ENCODE measurements at regions not wholly inside any gene's neighbourhood (a gene's known extent, or its start where the extent isn't known, plus 50 kb on each side); places are given as distances from the start of the nearest gene placed in this dataset.

DNA sequence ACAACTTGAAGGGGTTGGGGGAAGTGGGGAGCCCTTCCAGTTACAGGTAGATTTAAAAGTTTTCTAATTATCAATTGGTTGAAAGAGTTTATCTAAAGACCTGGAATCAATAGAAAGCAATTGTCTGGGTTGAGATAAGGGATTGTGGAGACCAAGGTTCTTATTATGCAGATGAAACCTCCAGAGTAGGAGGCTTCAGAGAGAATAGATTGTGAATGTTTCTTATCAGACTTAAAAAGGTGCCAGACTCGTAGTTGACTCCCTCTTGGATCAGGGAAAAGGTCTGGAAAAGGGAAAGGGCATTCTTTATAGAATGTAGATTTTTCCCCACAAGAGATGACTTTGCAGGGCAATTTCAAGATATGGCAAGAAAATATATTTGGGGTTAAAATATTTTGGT is 100.8 kb downstream of the GADD45G start:
- no peak for TF ChIP-seq CTCF (IDR thresholded peaks at IDR 0.05; ENCODE audit: low read depth, low read length)
- no peak for DNase-seq (ENCODE audit: low read depth in 1 of 2, low spot score in 1 of 2)
- no peak overlapping the region for H3K27ac ChIP-seq
- H3K4me3 ChIP-seq = no peak overlapping the region
- H3K27me3 ChIP-seq = no peaks in the 10 kb centered on the region
- no peaks in the 10 kb centered on the region for H3K9me3 ChIP-seq (ENCODE audit: low read depth)
- peaks cover 7% of the 10 kb centered on the region for H3K4me1 ChIP-seq (ENCODE audit: low read depth)
- H3K36me3 ChIP-seq = no peaks in the 10 kb centered on the region

- H3K36me3 ChIP-seq = no peaks in the 10 kb centered on the region
- peaks cover 5% of the 10 kb centered on the region for H3K4me1 ChIP-seq (ENCODE audit: low read depth)
- no peaks in the 10 kb centered on the region for H3K9me3 ChIP-seq (ENCODE audit: low read depth)
- H3K27me3 ChIP-seq = no peaks in the 10 kb centered on the region
- no peak for TF ChIP-seq CTCF (IDR thresholded peaks at IDR 0.05; ENCODE audit: low read depth, low read length)
- no peak overlapping the region for H3K27ac ChIP-seq
- no peak overlapping the region for H3K4me3 ChIP-seq
- no peak for DNase-seq (ENCODE audit: low read depth in 1 of 2, low spot score in 1 of 2)
These were observed 101.3 kb downstream of the GADD45G start for GRCh38 chr9:89706086-89706485.

GRCh38 chr9:89706731-89707191 is 101.9 kb downstream of the GADD45G start:
- no peaks in the 10 kb centered on the region for H3K4me1 ChIP-seq (ENCODE audit: low read depth)
- H3K27me3 ChIP-seq = no peaks in the 10 kb centered on the region
- H3K4me3 ChIP-seq = no peak overlapping the region
- no peak for DNase-seq (ENCODE audit: low read depth in 1 of 2, low spot score in 1 of 2)
- H3K27ac ChIP-seq = no peak overlapping the region
- no peaks in the 10 kb centered on the region for H3K9me3 ChIP-seq (ENCODE audit: low read depth)
- TF ChIP-seq CTCF (IDR thresholded peaks at IDR 0.05; ENCODE audit: low read depth, low read length) = no peak
- no peaks in the 10 kb centered on the region for H3K36me3 ChIP-seq

DNA sequence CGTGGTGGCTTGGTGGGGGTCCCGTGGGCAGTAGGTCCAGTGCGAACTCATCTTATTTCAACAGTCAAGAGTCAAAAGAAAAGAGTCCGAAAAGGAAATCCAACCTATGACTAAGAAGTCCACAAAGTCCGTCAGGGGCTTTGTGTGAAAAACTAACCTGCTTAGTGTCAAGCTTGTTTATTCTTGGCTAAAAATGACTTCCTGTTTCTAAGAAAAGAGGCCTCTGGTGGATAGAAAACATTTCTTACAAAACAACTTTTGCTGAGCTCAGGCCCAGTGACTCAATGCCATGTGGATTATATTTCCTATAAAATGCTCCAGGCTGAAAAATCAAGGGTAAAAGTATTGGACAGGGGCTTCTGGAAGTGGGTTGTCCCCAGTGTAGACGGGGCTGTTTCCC is 105.9 kb downstream of the GADD45G start:
- no peak overlapping the region for H3K27ac ChIP-seq
- H3K4me1 ChIP-seq (ENCODE audit: low read depth) = no peaks in the 10 kb centered on the region
- no peaks in the 10 kb centered on the region for H3K36me3 ChIP-seq
- H3K4me3 ChIP-seq = no peak overlapping the region
- DNase-seq (ENCODE audit: low read depth in 1 of 2, low spot score in 1 of 2) = peak in 1 of 2 donors; percentile 9
- no peaks in the 10 kb centered on the region for H3K9me3 ChIP-seq (ENCODE audit: low read depth)
- H3K27me3 ChIP-seq = no peaks in the 10 kb centered on the region
- TF ChIP-seq CTCF (IDR thresholded peaks at IDR 0.05; ENCODE audit: low read depth, low read length) = no peak

DNA sequence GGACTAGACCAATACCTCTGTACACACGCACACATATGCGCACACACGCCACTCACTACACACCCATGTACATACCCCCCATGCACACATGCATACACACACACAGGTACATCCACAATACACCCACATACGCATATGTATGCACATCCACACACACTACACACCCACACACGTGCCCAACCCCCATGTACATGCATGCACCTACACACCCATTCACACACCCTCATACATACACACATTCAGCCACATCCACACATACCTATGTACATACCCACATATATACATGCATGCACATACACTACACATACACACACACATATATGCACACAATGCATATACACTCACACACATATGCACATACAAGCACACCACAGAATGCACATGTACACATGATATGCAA is 107.1 kb downstream of the GADD45G start:
- Histone ChIP-seq H3K27ac (no peak overlapping the region), H3K36me3 (no peaks in the 10 kb centered on the region), H3K4me1 (ENCODE audit: low read depth) (no peaks in the 10 kb centered on the region), H3K27me3 (no peaks in the 10 kb centered on the region), H3K9me3 (ENCODE audit: low read depth) (no peaks in the 10 kb centered on the region), H3K4me3 (no peak overlapping the region)
- no peak for TF ChIP-seq CTCF (IDR thresholded peaks at IDR 0.05; ENCODE audit: low read depth, low read length)
- no peak for DNase-seq (ENCODE audit: low read depth in 1 of 2, low spot score in 1 of 2)

DNA sequence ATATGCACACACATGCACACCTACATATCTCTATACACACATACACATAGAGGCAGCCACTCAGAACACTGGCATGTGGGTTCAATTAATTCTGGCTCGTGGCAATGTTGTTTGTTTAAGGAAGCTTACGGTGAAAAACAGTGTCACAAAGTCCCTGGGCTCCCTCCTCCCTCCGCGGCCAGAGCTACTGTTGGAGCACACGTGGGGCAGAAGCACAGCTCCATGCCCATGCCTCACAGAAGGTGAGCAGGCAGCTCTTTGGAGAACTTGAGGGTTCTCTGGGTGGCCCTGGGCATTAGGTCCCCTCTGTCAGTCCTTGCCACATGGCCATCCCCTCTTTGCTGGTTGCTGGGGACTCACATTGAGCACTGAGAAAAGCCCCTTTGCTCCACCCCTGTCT is 107.5 kb downstream of the GADD45G start:
- TF ChIP-seq CTCF (IDR thresholded peaks at IDR 0.05; ENCODE audit: low read depth, low read length) = no peak
- DNase-seq (ENCODE audit: low read depth in 1 of 2, low spot score in 1 of 2) = no peak
- H3K4me3 ChIP-seq = no peak overlapping the region
- no peaks in the 10 kb centered on the region for H3K4me1 ChIP-seq (ENCODE audit: low read depth)
- no peaks in the 10 kb centered on the region for H3K36me3 ChIP-seq
- H3K27me3 ChIP-seq = no peaks in the 10 kb centered on the region
- no peaks in the 10 kb centered on the region for H3K9me3 ChIP-seq (ENCODE audit: low read depth)
- H3K27ac ChIP-seq = no peak overlapping the region

Measured in cardiac muscle cell (in vitro differentiated cells and primary cell).